GM18868 (cell line): ENCODE measurements at regions not wholly inside any gene's neighbourhood (a gene's known extent, or its start where the extent isn't known, plus 50 kb on each side); places are given as distances from the start of the nearest gene placed in this dataset.

ENCODE experiments used
- ATAC-seq: cut with Tn5 transposase; IDR thresholded peaks from one replicate; pipeline ENCODE4 v1.9.1; 2021; ENCODE audit warnings: mild to moderate bottlenecking, moderate library complexity; ENCODE audit not compliant: unreplicated experiment

DNA sequence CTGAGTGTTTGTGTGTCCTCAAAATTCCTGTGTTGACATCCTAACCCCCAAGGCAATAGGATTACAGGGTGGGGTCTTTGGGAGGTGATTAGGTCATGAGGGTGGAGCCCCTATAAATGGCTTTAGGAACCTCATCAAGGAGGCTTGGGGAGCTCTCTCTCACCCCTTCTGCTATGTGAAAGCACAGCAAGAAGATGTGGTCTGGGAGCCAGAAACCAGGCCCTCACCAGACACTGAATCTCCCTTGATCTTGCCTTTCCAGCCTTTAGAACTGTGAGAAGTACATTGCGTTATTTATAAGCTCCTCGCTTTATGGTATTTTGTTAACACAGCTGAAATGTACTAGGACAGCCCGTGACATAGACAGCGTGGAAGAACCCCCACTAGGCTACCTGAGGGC, 712.0 kb upstream of the SGCG start:
- ATAC-seq = no peak

DNA sequence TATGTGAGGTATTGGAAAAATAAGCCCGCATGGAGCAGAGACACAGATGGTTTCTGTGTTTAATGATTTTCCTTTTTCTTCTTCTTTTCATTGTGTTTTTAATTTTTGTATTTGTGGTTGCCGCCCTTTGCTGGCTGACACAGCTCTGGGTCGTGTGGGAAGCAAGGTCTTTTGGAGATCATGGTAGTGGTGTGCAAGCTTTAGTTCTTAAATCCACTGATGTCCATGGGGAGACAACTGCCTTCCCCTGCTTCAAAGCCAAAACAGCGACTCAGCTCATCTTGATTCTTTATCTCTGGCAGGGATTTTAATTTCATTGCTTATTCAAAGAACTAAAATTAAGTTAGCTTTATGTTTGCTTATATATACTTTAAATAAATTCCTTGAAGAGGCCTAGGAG, 711.3 kb upstream of the SGCG start:
- no peak for ATAC-seq

DNA sequence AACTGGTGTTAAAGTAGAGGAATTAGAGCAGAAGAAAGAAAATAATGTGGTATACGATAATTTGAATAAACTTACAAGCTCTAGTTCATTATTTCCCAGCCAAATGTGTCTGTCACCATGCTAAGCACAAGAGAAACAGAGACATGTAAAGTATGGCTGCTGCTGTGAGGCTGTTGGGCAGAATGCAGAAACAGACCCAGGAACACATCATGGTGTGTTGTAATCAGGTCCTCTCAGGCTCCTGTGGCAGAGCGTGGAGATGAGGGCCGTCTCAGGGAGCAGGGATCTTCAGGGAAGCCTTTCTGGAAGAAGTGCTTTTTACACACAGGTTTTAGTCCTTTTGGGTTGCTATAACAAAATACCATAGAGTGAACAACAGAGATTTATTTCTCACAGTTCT, 710.7 kb upstream of the SGCG start:
- no peak for ATAC-seq

DNA sequence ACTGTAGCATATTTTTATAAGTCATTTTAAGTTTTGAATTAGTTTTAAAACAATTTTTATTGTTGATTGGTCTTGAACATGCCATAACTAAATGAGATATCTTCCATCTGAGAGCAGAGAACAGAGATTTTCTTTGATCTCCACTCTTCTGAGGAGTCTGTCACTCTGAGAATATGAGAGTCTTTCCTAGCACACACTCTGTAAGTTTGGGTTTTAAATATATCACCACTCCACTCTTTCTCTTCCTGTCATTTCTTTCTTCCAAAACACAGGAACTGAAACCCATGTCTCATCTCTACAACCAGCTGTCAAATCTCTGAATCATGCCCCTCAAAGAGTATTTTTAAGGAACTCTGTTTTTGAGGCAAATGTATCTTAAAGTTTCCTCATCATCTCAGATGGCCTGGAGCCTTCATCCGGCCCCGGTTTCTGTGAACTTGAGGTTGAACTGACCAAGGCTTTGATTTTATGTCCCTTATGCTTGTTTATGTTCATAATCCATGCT, 698.2 kb upstream of the SGCG start:
- ATAC-seq = no peak

DNA sequence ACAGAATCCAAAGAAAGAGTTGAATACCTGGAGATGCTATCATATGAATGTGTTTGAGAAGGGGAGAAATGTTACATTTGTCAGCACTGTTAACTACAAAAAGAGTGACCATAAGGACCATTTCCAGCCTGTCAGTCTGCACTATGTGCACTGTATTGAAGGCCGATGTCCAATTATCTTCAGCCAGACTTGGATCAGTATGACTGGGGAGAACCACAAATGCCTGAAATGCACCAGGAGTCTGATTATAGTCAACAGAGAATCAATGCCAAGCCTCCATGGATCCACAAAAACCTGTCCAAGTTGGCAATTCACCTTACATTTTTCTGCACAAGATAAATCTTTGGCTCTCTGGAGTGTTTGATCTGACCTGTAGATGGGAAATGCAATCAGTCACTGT, 697.5 kb upstream of the SGCG start:
- ATAC-seq = no peak

DNA sequence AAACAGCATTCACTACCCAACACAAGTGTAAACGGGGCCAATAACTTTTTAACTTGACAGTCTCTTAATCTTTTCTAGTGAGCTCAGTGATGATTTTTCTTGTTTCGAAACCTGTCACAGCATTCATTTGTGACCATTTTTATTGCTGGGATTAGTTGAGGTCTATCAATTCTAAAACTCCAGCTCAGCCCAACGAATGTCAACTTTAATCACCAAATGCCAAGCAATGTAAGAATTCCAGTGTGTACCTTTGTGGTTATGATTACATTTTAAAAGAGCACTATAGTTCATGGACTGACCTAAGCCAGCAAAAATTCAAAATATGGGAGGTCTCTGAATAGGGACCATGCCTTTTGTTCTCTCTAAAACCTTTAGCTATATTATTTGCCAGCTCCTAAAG, 694.3 kb upstream of the SGCG start:
- no peak for ATAC-seq

DNA sequence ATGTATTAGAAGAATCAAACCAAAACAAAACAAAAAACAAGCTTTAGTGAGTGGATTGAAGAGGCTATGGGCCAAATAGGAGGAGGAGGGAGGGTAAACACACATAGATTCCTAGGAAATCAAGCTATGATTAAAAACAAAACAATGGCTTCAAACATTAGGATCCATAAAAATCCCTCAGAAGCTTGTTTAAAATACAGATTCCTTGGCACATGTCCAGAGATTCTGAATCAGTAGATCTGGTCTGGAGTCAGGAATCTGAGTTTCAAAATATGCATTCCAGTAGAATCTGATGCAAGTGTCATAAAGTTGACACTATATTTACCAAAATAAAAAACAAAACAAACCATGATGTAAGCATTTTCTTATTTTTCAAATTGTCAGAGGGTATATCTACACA, 692.8 kb upstream of the SGCG start:
- ATAC-seq = no peak

DNA sequence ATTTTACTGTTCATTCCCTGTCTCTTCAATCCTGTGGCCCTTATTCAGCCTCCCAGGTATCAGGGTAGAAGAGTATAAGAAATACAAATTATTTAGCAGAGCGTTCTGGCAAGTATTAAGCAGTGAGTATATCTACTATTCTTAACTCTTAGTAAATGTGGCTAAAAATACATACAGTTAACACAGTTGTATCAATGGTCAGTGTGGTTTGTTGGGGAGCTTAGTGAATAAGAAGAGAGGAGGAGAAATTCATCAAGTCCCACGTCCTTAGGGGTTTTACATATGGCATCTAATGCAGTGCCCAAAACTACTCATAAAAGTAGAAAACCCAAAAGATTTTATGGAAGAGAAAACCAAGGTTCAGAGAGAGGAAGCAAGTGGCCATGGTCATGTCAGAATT, 691.0 kb upstream of the SGCG start:
- no peak for ATAC-seq

DNA sequence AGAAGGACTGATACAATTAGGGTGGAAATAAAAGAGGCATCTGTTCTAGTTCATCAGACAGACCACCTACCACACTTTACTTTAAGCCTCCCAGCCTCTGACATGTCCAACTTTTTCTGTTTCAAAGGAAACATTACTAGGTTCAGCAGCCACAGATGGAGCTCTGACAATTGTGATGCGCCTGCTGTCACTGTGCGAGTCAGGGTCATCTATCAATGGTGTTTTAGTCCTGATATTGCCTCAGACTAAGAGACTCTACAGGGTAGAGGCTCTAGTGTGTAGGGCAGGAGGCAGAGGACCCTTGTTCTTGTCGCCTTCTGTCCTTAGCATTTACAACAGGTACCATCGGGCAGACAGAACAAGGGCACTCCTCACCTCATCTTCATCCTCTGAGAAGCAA, 685.0 kb upstream of the SGCG start:
- no peak for ATAC-seq

DNA sequence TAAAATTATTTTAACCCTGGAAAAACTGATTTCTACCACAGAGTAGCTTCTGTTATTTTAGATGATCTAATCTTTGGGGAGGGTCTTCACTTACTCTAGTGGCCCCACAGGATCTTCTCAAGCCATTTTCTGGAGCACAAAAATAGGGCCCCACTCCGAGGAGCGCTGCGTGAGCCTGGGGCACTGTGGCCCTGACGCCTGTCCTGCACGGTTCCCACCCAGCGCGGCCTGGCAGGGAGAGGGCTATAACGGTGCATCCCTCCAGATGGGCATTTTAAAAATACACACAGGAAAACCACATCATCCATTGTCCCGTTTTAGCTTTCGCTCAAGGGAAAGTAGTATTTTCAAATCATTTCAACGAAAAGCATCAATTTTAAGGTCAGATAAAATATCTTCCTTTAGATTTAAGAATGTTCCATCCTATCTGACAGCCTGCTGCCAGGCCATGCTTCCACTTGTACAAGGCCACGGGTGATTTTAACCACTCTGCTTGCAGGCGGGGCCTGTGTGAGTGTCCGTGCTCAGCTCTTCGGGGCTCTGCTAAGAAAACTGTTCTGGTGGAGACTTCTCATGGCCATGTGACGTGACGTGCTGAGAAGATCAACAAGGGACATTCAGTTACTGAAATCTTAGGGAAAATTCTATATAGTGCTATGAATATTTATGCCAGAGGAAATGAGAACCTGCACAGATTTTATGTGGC, 683.8 kb upstream of the SGCG start:
- ATAC-seq = no peak

DNA sequence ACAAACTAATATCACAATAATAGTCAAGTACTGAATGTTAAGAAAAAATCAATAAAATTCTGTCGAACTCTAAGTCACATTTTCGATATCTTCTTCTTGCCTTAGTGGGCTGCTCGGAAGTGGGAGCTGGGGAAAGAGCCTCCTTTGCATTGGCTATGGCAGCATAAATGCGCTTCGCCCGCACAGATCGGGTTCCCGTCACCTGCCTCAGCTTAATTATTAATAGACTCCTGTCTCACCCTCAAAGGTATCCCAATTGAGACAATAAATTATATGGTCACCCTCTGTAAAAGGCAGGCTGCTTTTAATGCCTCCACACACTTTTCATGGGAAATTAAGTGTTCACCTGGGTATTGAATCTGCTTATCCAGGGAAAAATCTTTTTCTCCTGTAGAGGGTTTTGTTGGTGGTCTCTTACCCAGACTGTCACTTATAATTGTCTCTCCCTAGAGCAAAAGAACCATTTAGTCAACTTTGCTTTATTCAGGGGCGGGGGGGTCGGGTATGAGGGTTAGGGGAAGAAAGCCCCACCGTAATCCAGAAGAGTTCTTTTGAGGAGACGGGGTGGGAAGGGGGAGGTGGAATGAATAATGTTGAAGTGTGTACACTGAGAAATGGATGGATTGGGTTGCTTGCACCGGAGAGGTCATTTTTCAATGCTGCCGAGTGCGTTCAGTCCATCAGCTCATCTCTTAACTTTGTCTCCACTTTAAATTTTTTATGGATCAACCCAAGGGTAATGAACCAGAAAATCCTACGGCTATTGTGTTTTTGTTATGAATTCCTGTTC, 682.6 kb upstream of the SGCG start:
- ATAC-seq = no peak

DNA sequence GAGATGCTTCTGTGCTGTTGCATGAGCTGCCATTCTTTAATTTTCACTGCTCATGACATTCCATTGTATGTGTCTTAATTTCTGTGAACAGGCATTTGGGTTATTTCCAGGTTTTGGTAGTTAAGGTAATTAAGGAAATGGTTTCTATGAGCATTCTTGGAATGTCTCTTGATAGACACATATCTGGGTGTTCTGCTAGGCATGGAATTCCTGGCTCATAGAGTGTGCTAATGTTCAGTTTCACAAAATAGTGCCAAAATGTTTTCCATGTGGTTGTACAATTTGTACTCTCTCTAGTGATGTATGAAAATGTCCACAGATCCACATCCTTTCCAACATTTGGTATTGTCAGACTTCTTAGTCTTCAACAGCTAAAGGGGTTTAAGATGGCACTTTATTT, 680.9 kb upstream of the SGCG start:
- no peak for ATAC-seq

DNA sequence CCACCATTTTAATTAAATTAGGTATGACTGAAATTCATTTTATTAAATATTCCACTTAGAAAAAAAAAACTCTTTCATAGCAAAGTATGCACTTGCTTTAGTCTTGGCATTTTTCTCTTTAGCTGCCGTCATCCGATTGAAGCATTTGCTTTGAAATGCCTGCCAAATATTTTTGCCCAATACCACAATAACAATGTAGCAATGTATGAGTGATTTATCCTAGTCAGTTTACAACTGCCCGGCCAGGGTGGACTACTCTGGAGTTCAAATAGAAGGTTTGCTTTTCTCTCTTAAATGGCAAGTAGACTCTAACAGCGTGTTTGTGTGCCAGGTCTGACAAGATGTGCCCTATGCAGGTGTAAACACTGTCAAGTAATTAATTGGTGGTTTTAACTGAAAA, 675.3 kb upstream of the SGCG start:
- ATAC-seq = no peak

DNA sequence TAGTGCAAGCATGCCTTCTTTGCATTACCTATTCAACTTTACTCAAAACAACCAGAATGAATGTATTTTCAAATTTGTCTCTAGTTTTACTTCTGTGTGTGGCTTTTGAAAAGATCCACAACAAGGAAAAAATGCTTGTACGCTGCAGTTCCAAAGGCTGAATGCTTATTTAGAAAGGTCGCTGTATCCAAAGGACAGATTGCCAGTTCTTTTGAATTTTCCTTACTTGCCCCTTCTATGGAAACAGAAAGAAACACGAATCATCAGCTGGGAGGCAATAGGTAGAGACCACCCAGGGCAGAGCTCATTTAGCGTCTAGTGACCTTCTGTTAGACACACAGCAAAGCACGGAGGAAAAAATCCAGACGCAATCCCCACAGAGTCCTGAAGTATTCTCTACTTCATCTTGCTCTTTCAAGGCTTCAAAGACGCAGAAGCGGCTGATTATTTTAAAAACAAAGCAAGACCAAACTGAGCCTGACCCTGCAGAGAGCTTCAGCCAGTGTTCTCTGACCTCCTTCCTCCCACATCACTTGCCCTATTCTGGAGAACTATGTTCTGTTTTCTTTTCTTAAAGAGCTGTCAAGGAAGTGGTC, 674.6 kb upstream of the SGCG start:
- ATAC-seq = no peak

DNA sequence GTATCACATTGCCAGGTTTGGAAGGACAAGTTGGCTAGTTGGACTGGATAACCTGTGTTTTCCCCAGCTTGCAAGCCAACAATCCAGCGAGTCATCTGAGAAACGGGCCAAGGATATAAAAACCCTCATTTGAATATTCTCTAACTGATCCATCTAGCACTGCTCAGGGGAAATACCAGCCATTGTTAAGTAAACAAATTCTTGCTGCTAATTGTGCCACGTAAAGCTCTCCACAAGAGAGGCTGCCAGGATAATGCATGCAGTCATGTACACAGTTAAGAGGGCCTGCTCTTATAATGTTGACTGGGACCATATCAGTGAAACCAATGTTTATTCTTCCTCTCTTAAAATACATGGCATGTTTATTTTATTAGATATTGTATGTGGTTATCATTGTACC, 663.2 kb upstream of the SGCG start:
- ATAC-seq = no peak

DNA sequence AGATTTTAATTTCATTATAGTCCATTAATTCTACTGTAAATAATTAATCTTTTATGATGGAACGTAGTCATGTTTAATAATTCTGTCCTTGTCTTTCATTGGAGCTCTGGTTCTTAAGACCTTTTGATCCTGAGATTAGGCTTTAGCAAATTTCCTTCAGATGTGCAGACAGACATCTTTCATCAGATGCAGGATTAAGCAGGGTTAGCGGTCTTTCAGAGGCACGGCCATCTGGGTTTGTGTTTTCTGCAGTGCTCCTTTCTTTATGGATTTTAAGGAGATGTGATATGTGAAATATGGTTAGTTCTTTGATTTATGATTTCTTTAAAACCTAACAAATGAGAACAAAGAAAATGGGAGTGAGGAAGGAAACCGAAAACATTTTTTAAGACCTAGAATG, 643.9 kb upstream of the SGCG start:
- no peak for ATAC-seq

DNA sequence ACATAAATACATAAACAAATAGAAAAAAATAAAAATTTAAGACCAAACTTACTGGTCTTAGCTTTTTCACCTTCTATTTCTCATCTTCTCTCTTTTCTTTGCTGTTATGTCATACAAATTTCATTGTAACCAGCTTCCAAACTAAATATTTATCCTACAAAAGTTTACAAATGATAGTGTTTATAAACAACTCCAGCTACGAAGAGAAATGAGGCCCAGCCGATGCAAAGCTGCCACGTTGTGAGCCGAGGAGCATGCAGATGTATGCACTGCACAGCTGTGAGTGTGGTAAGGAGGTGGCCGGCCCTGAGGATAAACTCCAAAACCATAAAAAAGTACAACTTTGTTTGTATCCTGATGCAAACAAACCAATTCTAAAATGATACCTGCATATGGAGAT, 642.4 kb upstream of the SGCG start:
- ATAC-seq = no peak

DNA sequence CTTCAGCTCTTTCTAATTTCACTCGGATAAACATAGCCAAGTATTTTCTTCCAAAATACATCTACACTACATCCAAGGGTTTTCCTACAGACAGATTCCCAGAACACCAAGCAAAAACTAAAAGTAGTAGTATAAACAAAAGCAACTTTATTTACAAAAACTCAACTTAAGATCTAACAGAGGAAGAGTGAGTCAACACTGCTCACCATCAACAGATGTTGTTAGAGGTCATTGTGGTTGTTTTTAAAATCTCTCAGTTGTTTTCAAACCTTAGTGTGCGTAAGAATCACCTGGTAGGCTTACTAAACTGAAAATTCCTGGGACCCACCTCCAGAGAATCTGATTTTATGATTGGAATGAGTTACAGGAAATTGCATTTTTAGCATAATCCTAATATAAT, 631.7 kb upstream of the SGCG start:
- no peak for ATAC-seq

DNA sequence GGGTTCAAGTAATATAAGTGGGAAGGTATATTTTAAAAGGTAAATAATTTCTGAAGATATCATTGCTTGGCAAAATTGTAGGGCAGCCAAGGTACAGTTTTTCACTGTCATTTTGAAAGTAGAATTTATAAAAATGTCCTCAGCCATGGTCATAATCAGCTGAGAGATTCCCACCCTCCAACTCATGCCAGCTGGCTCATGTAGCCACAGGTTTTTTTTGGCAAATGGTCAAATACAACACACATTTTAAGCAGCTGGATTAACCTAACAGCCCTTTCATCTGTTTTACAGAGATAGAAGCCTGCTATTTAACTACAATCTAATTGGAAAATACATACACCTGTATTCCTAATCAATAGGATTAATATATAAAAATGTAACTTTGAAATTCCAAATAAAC, 619.2 kb upstream of the SGCG start:
- ATAC-seq = no peak

DNA sequence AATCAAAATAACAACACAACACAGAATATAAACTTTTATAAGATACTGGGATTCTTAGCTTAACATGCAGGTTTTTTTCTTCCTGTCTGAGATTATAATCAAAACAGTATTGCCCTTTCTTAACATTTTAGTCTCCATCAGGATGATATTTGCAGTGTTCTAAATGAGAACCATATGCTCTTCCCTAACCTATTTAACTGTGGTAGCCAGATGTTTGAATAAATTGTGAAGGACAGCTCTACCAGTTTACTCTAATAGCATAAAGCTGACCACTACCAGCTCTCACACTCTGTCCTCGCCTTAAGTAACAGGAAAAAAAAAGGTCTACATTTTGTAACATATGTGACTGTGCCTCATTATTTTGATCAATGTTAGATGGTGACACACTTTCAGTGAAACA, 618.7 kb upstream of the SGCG start:
- no peak for ATAC-seq

DNA sequence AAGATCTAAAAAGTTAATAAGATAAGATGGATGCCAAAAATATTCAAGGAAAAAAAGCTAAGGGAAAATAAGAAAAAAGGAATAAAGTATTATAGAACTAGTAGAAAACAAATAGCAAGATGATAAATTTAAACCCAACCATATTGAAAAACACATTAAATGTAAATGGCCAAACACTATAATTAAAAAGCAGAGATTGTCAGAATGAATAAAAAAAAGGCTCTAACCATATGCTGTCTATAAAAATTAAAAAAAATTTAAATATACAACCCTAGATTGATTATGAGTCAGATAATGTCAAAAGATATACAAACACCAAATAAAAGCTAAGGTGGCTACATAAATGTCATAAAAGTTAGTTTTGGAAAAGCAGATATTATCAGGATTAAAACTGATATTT, 617.5 kb upstream of the SGCG start:
- no peak for ATAC-seq

DNA sequence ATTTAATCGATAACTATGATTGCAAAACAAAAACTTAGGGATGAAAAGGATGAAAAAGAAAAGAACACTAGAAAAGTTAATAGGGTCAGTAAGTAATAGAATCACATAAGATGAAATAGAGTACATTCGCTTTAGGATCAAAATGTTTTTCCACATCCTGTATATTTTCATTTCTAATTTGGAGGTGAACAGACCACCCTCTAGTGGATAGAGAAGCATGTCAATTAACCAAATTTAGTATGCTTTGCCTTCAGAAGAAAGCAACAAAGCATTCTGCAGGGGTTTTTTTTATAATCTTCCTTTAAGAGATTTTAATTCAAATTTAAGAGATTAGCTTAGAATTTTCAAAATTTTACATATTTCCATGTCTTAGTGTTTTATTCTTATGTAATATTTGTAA, 611.0 kb upstream of the SGCG start:
- ATAC-seq = no peak
